C4-2B (cell line): ENCODE measurements at regions not wholly inside any gene's neighbourhood (a gene's known extent, or its start where the extent isn't known, plus 50 kb on each side); places are given as distances from the start of the nearest gene placed in this dataset.

Source experiments
- CTCF ChIP-seq: fragments of 450-650 bp; conservative IDR thresholded peaks from 2 replicates; pipeline ENCODE4 v1.5.1; 2017; ENCODE audit warnings: mild to moderate bottlenecking
- ZFX ChIP-seq: fragments of 450-650 bp; IDR thresholded peaks from 2 replicates; pipeline ENCODE4 v1.6.1; 2017

- TF ChIP-seq CTCF (no peak), ZFX (no peak)
Observed at GRCh38 chr5:56340196-56340980, 107.3 kb upstream of the ANKRD55 start.
